ENCODE measurements at regions not wholly inside any gene's neighbourhood (a gene's known extent, or its start where the extent isn't known, plus 50 kb on each side); places are given as distances from the start of the nearest gene placed in this dataset.
"Not testable (repeated sequence)": the region's sequence is repeated elsewhere in the genome, so short reads cannot be mapped to it uniquely, and the experiment has no call there.

GRCh38 chr16:35605921-35606320, 2146.5 kb downstream of the TP53TG3F start:
- H3K4me3 ChIP-seq (ENCODE audit: low read length) = no peak overlapping the region
- H3K36me3 ChIP-seq (ENCODE audit: control insufficient read depth in 2 of 3, insufficient read depth in 3 of 3, low read length in 3 of 3) = no peaks in the 10 kb centered on the region
- peaks cover 0 to 14% (median 5%) of the 10 kb centered on the region in 11 donors for H3K9me3 Mint-ChIP-seq
- intact Hi-C loops (cut with micrococcal nuclease) = no loop called here
- H3K27me3 ChIP-seq (ENCODE audit: control insufficient read depth in 2 of 2, insufficient read depth in 2 of 2, low read length in 2 of 2) = no peaks in the 10 kb centered on the region
- DNase-seq (no peak), ATAC-seq (no peak)
- no peak overlapping the region for H3K27ac ChIP-seq (ENCODE audit: low read depth, low read length)
- no peaks in the 10 kb centered on the region for H3K4me1 ChIP-seq (ENCODE audit: control insufficient read depth in 2 of 2, insufficient read depth in 2 of 2, low read length in 2 of 2)
- POLR2A ChIA-PET = no interaction called here
- CTCF ChIA-PET = no interaction called here
- no peak overlapping the region for H3K4me3 Mint-ChIP-seq
- H3K4me1 Mint-ChIP-seq = no peaks in the 10 kb centered on the region
- H3K27ac Mint-ChIP-seq = no peak overlapping the region
- peaks cover 0 to 5% (median 0%) of the 10 kb centered on the region in 3 experiments for H3K9me3 ChIP-seq (ENCODE audit: control insufficient read depth in 2 of 3, low read length in 3 of 3)
- no peaks in the 10 kb centered on the region for H3K27me3 Mint-ChIP-seq
- H3K36me3 Mint-ChIP-seq = no peaks in the 10 kb centered on the region

GRCh38 chr16:35614883-35615282, 2155.5 kb downstream of the TP53TG3F start:
- H3K4me1 Mint-ChIP-seq; DNase-seq; H3K27me3 Mint-ChIP-seq; ATAC-seq; CTCF ChIA-PET; H3K27ac Mint-ChIP-seq; H3K27ac ChIP-seq (ENCODE audit: low read depth, low read length); POLR2A ChIA-PET; H3K4me3 ChIP-seq (ENCODE audit: low read length); intact Hi-C loops (cut with micrococcal nuclease); H3K27me3 ChIP-seq (ENCODE audit: control insufficient read depth in 2 of 2, insufficient read depth in 2 of 2, low read length in 2 of 2); H3K4me1 ChIP-seq (ENCODE audit: control insufficient read depth in 2 of 2, insufficient read depth in 2 of 2, low read length in 2 of 2); H3K36me3 ChIP-seq (ENCODE audit: control insufficient read depth in 2 of 3, insufficient read depth in 3 of 3, low read length in 3 of 3); H3K4me3 Mint-ChIP-seq: not testable (repeated sequence)
- H3K9me3 ChIP-seq (ENCODE audit: control insufficient read depth in 2 of 3, low read length in 3 of 3) = peaks cover 0 to 22% (median 4%) of the 10 kb centered on the region in 3 experiments
- Mint-ChIP-seq H3K36me3 (peaks cover 0 to 13% (median 0%) of the 10 kb centered on the region in 5 donors), H3K9me3 (peaks cover 0 to 46% (median 22%) of the 10 kb centered on the region in 11 donors)

GRCh38 chr16:35619176-35619575, 2159.8 kb downstream of the TP53TG3F start:
- H3K27me3 Mint-ChIP-seq; H3K4me1 ChIP-seq (ENCODE audit: control insufficient read depth in 2 of 2, insufficient read depth in 2 of 2, low read length in 2 of 2); H3K27ac Mint-ChIP-seq; DNase-seq; H3K4me1 Mint-ChIP-seq; H3K36me3 ChIP-seq (ENCODE audit: control insufficient read depth in 2 of 3, insufficient read depth in 3 of 3, low read length in 3 of 3); intact Hi-C loops (cut with micrococcal nuclease); H3K4me3 Mint-ChIP-seq; H3K27me3 ChIP-seq (ENCODE audit: control insufficient read depth in 2 of 2, insufficient read depth in 2 of 2, low read length in 2 of 2); POLR2A ChIA-PET; H3K27ac ChIP-seq (ENCODE audit: low read depth, low read length); H3K4me3 ChIP-seq (ENCODE audit: low read length); ATAC-seq; CTCF ChIA-PET: not testable (repeated sequence)
- H3K9me3 ChIP-seq (ENCODE audit: control insufficient read depth in 2 of 3, low read length in 3 of 3) = peaks cover 0 to 26% (median 9%) of the 10 kb centered on the region in 3 experiments
- Mint-ChIP-seq H3K9me3 (peaks cover 9 to 61% (median 30%) of the 10 kb centered on the region in 11 donors), H3K36me3 (peaks cover 0 to 13% (median 0%) of the 10 kb centered on the region in 5 donors)

- H3K27me3 Mint-ChIP-seq = no peaks in the 10 kb centered on the region
- Histone ChIP-seq H3K9me3 (ENCODE audit: control insufficient read depth in 2 of 3, low read length in 3 of 3) (peaks cover 0 to 6% (median 0%) of the 10 kb centered on the region in 3 experiments), H3K27me3 (ENCODE audit: control insufficient read depth in 2 of 2, insufficient read depth in 2 of 2, low read length in 2 of 2) (no peaks in the 10 kb centered on the region), H3K4me3 (ENCODE audit: low read length) (no peak overlapping the region), H3K4me1 (ENCODE audit: control insufficient read depth in 2 of 2, insufficient read depth in 2 of 2, low read length in 2 of 2) (no peaks in the 10 kb centered on the region), H3K36me3 (ENCODE audit: control insufficient read depth in 2 of 3, insufficient read depth in 3 of 3, low read length in 3 of 3) (no peaks in the 10 kb centered on the region), H3K27ac (ENCODE audit: low read depth, low read length) (no peak overlapping the region)
- ATAC-seq (no peak), DNase-seq (no peak)
- ChIA-PET CTCF (no interaction called here), POLR2A (no interaction called here)
- H3K4me3 Mint-ChIP-seq = no peak overlapping the region
- intact Hi-C loops (cut with micrococcal nuclease) = no loop called here
- no peaks in the 10 kb centered on the region for H3K36me3 Mint-ChIP-seq
- no peak overlapping the region for H3K27ac Mint-ChIP-seq
- H3K9me3 Mint-ChIP-seq = peaks cover 6 to 37% (median 14%) of the 10 kb centered on the region in 11 donors
- no peaks in the 10 kb centered on the region for H3K4me1 Mint-ChIP-seq
Measured at GRCh38 chr16:35626041-35626440, 2166.6 kb downstream of the TP53TG3F start.

- DNase-seq = no peak
- H3K27ac ChIP-seq (ENCODE audit: low read depth, low read length) = no peak overlapping the region
- H3K36me3 ChIP-seq (ENCODE audit: control insufficient read depth in 2 of 3, insufficient read depth in 3 of 3, low read length in 3 of 3) = no peaks in the 10 kb centered on the region
- no peak overlapping the region for H3K4me3 Mint-ChIP-seq
- no peak for ATAC-seq
- CTCF ChIA-PET = no interaction called here
- intact Hi-C loops (cut with micrococcal nuclease) = no loop called here
- no peaks in the 10 kb centered on the region for H3K4me1 ChIP-seq (ENCODE audit: control insufficient read depth in 2 of 2, insufficient read depth in 2 of 2, low read length in 2 of 2)
- H3K27ac Mint-ChIP-seq = no peak overlapping the region
- H3K4me3 ChIP-seq (ENCODE audit: low read length) = no peak overlapping the region
- no peaks in the 10 kb centered on the region for H3K36me3 Mint-ChIP-seq
- H3K9me3 Mint-ChIP-seq = peaks cover 3 to 48% (median 15%) of the 10 kb centered on the region in 11 donors
- H3K4me1 Mint-ChIP-seq = no peaks in the 10 kb centered on the region
- no peaks in the 10 kb centered on the region for H3K27me3 ChIP-seq (ENCODE audit: control insufficient read depth in 2 of 2, insufficient read depth in 2 of 2, low read length in 2 of 2)
- H3K27me3 Mint-ChIP-seq = no peaks in the 10 kb centered on the region
- H3K9me3 ChIP-seq (ENCODE audit: control insufficient read depth in 2 of 3, low read length in 3 of 3) = peaks cover 0 to 4% (median 0%) of the 10 kb centered on the region in 3 experiments
- POLR2A ChIA-PET = no interaction called here
Measured at GRCh38 chr16:35628976-35629375, 2169.6 kb downstream of the TP53TG3F start.

- H3K9me3 Mint-ChIP-seq = peaks cover 5 to 46% (median 15%) of the 10 kb centered on the region in 11 donors
- intact Hi-C loops (cut with micrococcal nuclease) = no loop called here
- ATAC-seq = no peak
- Histone ChIP-seq H3K4me3 (ENCODE audit: low read length) (no peak overlapping the region), H3K4me1 (ENCODE audit: control insufficient read depth in 2 of 2, insufficient read depth in 2 of 2, low read length in 2 of 2) (no peaks in the 10 kb centered on the region), H3K9me3 (ENCODE audit: control insufficient read depth in 2 of 3, low read length in 3 of 3) (peaks cover 0 to 3% (median 0%) of the 10 kb centered on the region in 3 experiments), H3K36me3 (ENCODE audit: control insufficient read depth in 2 of 3, insufficient read depth in 3 of 3, low read length in 3 of 3) (no peaks in the 10 kb centered on the region), H3K27ac (ENCODE audit: low read depth, low read length) (no peak overlapping the region), H3K27me3 (ENCODE audit: control insufficient read depth in 2 of 2, insufficient read depth in 2 of 2, low read length in 2 of 2) (no peaks in the 10 kb centered on the region)
- H3K4me3 Mint-ChIP-seq = no peak overlapping the region
- ChIA-PET CTCF (no interaction called here), POLR2A (no interaction called here)
- no peaks in the 10 kb centered on the region for H3K4me1 Mint-ChIP-seq
- H3K36me3 Mint-ChIP-seq = no peaks in the 10 kb centered on the region
- no peak overlapping the region for H3K27ac Mint-ChIP-seq
- no peak for DNase-seq
- H3K27me3 Mint-ChIP-seq = no peaks in the 10 kb centered on the region
Measured at GRCh38 chr16:35631261-35631945, 2172.0 kb downstream of the TP53TG3F start.

Data from naive thymus-derived CD4-positive, alpha-beta T cell (primary cell).